Erythroblast (primary cell): ENCODE measurements at regions not wholly inside any gene's neighbourhood (a gene's known extent, or its start where the extent isn't known, plus 50 kb on each side); places are given as distances from the start of the nearest gene placed in this dataset.

Source experiments
- GATA1 ChIP-seq: IDR thresholded peaks from 2 replicates; pipeline ENCODE4 v1.6.1; 2011; ENCODE audit warnings: low read depth, mild to moderate bottlenecking, control low read depth, low read length, moderate library complexity
- POLR2A ChIP-seq: IDR thresholded peaks from 2 replicates; pipeline ENCODE4 v1.6.1; 2011; ENCODE audit warnings: mild to moderate bottlenecking, low read length

- no peak for TF ChIP-seq POLR2A
- no peak for TF ChIP-seq GATA1
Observed at GRCh38 chr13:67696775-67697174, 466.6 kb upstream of the PCDH9 start.
